ENCODE measurements at regions not wholly inside any gene's neighbourhood (a gene's known extent, or its start where the extent isn't known, plus 50 kb on each side); places are given as distances from the start of the nearest gene placed in this dataset.

DNA sequence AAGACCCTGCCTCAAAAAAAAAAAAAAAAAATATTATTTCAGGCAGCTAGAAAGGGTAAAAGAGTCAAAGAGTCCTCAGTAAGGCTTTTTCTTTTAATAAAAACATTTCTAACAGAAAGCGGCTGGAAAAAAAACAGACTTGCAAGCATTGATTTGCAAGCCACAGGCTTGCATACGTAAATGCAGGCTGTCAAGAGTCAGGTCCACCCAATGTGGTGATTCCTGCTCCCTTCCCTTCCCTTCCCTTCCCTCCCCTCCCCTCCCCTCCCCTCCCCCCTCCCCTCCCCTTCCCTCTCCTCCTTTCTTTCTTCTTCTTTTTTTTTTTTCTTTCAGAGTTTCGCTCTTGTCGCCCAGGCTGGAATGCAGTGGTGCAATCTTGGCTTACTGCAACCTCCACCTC is 74.4 kb upstream of the GULP1 start:
- no peak overlapping the region for H4K8ac ChIP-seq (ENCODE audit: extremely low read depth, insufficient read depth, low read length)
- no peak for TF ChIP-seq BRCA1 (IDR thresholded peaks at IDR 0.05; ENCODE audit: low read depth, low read length)
- TF ChIP-seq USF2 (IDR thresholded peaks at IDR 0.05; ENCODE audit: low read length), result no peak
- TF ChIP-seq RNF2 (IDR thresholded peaks at IDR 0.05; ENCODE audit: borderline replicate concordance, low read depth, low read length, missing control alignments, poor library complexity, severe bottlenecking), result no peak
- no peak for TF ChIP-seq PHF8 (conservative IDR thresholded peaks at IDR 0.05; ENCODE audit: low read depth, low read length)
- no peak for TF ChIP-seq RFX5 (IDR thresholded peaks at IDR 0.05; ENCODE audit: borderline replicate concordance, low read depth, low read length)
- no peak for TF ChIP-seq CREB1 (IDR thresholded peaks at IDR 0.05)
- TF ChIP-seq FOSL1 (IDR thresholded peaks at IDR 0.05; ENCODE audit: insufficient read depth, low read depth, low read length), result no peak
- FAIRE-seq, result no peak
- H3K56ac ChIP-seq (replicated peaks; ENCODE audit: insufficient read length, low read depth, low read length), result no peak overlapping the region
- no peak overlapping the region for H4K91ac ChIP-seq (replicated peaks; ENCODE audit: insufficient read length, low read length)
- ChIA-PET POLR2A (ENCODE audit: partially characterized antibody) (interaction anchor here (0.7 kb wide), 1 partner anchor 301 kb away, joined by 3 read pairs; no protein-coding TSS in a partner anchor), CTCF (ENCODE audit: partially characterized antibody) (interaction anchor here (1.2 kb wide), 1 partner anchor 10 kb away, joined by 7 read pairs; no protein-coding TSS in a partner anchor)
- H3K9me3 ChIP-seq (ENCODE audit: insufficient read depth in 2 of 2, low read depth in 1 of 2, low read length in 1 of 2), result no peaks in the 10 kb centered on the region
- no peak overlapping the region for H2BK12ac ChIP-seq (ENCODE audit: low read depth, low read length)
- no peak overlapping the region for H4K5ac ChIP-seq (ENCODE audit: insufficient read length, low read depth, low read length)
- no peak overlapping the region for H2BK120ac ChIP-seq (replicated peaks; ENCODE audit: low read depth, low read length)
- H3K23ac ChIP-seq (ENCODE audit: insufficient read length), result no peak overlapping the region
- no peaks in the 10 kb centered on the region for H3K23me2 ChIP-seq (ENCODE audit: low read depth, low read length)
- no peak overlapping the region for H3K4ac ChIP-seq (replicated peaks; ENCODE audit: insufficient read length, low read depth, low read length)
- no peak overlapping the region for H2BK20ac ChIP-seq (ENCODE audit: low read length)
- H3K36me3 ChIP-seq (ENCODE audit: control insufficient read depth in 2 of 4, insufficient read depth in 4 of 4, low read length in 3 of 4), result no peaks in the 10 kb centered on the region
- H3K79me2 ChIP-seq (ENCODE audit: control insufficient read depth in 1 of 2, insufficient read depth in 2 of 2, low read length in 2 of 2), result no peaks in the 10 kb centered on the region
- peaks cover 0 to 4% (median 0%) of the 10 kb centered on the region in 4 experiments; a peak in 1 of 7 replicates for H3K4me1 ChIP-seq (replicated peaks in 1 of 4; ENCODE audit: control insufficient read depth in 3 of 4, insufficient read depth in 4 of 4, low read length in 3 of 4)
- H3K18ac ChIP-seq (ENCODE audit: extremely low read depth, low read length), result no peak overlapping the region
- no peaks in the 10 kb centered on the region for H4K20me1 ChIP-seq (replicated peaks in 1 of 2; ENCODE audit: control insufficient read depth in 1 of 2, insufficient read depth in 2 of 2, low read length in 2 of 2)
- no peaks in the 10 kb centered on the region for H3K27me3 ChIP-seq (replicated peaks in 1 of 4; ENCODE audit: control insufficient read depth in 3 of 4, extremely low read depth in 1 of 4, insufficient read depth in 3 of 4, low read length in 3 of 4)
- H3K4me3 ChIP-seq (ENCODE audit: extremely low read depth in 1 of 4, insufficient read depth in 2 of 4, low read depth in 3 of 4, low read length in 4 of 4), result no peak overlapping the region
- H2BK15ac ChIP-seq (ENCODE audit: low read length), result no peak overlapping the region
- H3K79me1 ChIP-seq (ENCODE audit: low read depth, low read length), result no peaks in the 10 kb centered on the region
- no peak overlapping the region for H3K27ac ChIP-seq (ENCODE audit: low read depth, low read length)
- no peak overlapping the region for H2AFZ ChIP-seq (ENCODE audit: low read length)
- H3K9ac ChIP-seq (replicated peaks in 1 of 4; ENCODE audit: extremely low read depth in 1 of 4, low read depth in 3 of 4, low read length in 3 of 4), result no peak overlapping the region
- no peak overlapping the region for H3K4me2 ChIP-seq (ENCODE audit: insufficient read depth in 1 of 2, low read depth in 2 of 2, low read length in 2 of 2)
- no peak overlapping the region for H2BK5ac ChIP-seq (ENCODE audit: low read depth, low read length)
- H2AK5ac ChIP-seq (ENCODE audit: low read depth, low read length), result no peak overlapping the region
- WGBS, 2 experiments (ENCODE audit: extremely low coverage in 1 of 2, insufficient coverage in 1 of 2, insufficient read length in 1 of 2, insufficient replicate concordance in 2 of 2, low coverage in 1 of 2, low lambda C conversion rate in 2 of 2, missing lambda C conversion rate in 1 of 2), result 60% methylated on average over 1 of the region's 4 CpGs; no CpG with 5 or more reads in 1 of the 2 experiments
- DNase-seq (ENCODE audit: low read depth in 1 of 2, low spot score in 2 of 2), result no peak
- no peak overlapping the region for H3K14ac ChIP-seq (ENCODE audit: insufficient read length)

All from H1 (cell line).